ENCODE measurements at regions not wholly inside any gene's neighbourhood (a gene's known extent, or its start where the extent isn't known, plus 50 kb on each side); places are given as distances from the start of the nearest gene placed in this dataset.

- H3K4me1 Mint-ChIP-seq (ENCODE audit: low read depth, unreplicated experiment) = peaks cover 7% of the 10 kb centered on the region
Measured at GRCh38 chr2:142234741-142235140, 103.9 kb upstream of the LRP1B start.

DNA sequence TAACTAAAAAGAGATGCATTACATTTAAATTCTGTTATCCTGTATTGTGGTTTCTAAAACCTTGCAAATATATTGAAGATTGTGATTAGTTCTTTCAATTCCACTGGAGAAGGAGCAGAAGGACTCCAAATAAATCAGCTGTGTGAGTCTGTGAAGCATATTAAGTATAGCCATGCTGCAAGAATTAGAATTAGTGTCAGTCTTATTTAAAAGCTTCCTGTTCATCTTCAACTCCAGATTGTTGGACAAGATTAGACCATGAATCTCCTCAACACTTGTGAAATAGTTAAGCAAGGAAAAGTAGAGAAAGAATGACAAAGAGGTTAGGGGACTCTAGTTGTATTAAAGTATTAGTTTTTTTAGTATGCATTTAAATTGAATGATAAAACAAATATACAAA lies 92.5 kb upstream of the LRP1B start:
- Mint-ChIP-seq H3K9me3 (ENCODE audit: unreplicated experiment) (no peaks in the 10 kb centered on the region), H3K27ac (ENCODE audit: unreplicated experiment) (no peak overlapping the region), H3K4me1 (ENCODE audit: low read depth, unreplicated experiment) (peaks cover 1% of the 10 kb centered on the region), H3K4me3 (ENCODE audit: unreplicated experiment) (no peak overlapping the region), H3K27me3 (ENCODE audit: unreplicated experiment) (no peaks in the 10 kb centered on the region), H3K36me3 (ENCODE audit: unreplicated experiment) (no peaks in the 10 kb centered on the region)
- no peak for TF ChIP-seq CTCF (IDR thresholded peaks at IDR 0.05; ENCODE audit: partially characterized antibody, unreplicated experiment)
- no peak for DNase-seq

More at GRCh38 chr2:142234741-142235140, 103.9 kb upstream of the LRP1B start:
- no peaks in the 10 kb centered on the region for H3K27me3 Mint-ChIP-seq (ENCODE audit: unreplicated experiment)
- peak overlapping the region; percentile 19 for H3K27ac Mint-ChIP-seq (ENCODE audit: unreplicated experiment)
- no peak overlapping the region for H3K4me3 Mint-ChIP-seq (ENCODE audit: unreplicated experiment)
- H3K36me3 Mint-ChIP-seq (ENCODE audit: unreplicated experiment) = no peaks in the 10 kb centered on the region
- TF ChIP-seq CTCF (IDR thresholded peaks at IDR 0.05; ENCODE audit: partially characterized antibody, unreplicated experiment) = no peak
- no peaks in the 10 kb centered on the region for H3K9me3 Mint-ChIP-seq (ENCODE audit: unreplicated experiment)
- DNase-seq = no peak

GRCh38 chr2:142222715-142223114 lies 91.9 kb upstream of the LRP1B start:
- no peak for TF ChIP-seq CTCF (IDR thresholded peaks at IDR 0.05; ENCODE audit: partially characterized antibody, unreplicated experiment)
- Mint-ChIP-seq H3K4me3 (ENCODE audit: unreplicated experiment) (no peak overlapping the region), H3K4me1 (ENCODE audit: low read depth, unreplicated experiment) (peaks cover 1% of the 10 kb centered on the region), H3K9me3 (ENCODE audit: unreplicated experiment) (no peaks in the 10 kb centered on the region), H3K27ac (ENCODE audit: unreplicated experiment) (no peak overlapping the region), H3K36me3 (ENCODE audit: unreplicated experiment) (no peaks in the 10 kb centered on the region), H3K27me3 (ENCODE audit: unreplicated experiment) (no peaks in the 10 kb centered on the region)
- DNase-seq = no peak

DNA sequence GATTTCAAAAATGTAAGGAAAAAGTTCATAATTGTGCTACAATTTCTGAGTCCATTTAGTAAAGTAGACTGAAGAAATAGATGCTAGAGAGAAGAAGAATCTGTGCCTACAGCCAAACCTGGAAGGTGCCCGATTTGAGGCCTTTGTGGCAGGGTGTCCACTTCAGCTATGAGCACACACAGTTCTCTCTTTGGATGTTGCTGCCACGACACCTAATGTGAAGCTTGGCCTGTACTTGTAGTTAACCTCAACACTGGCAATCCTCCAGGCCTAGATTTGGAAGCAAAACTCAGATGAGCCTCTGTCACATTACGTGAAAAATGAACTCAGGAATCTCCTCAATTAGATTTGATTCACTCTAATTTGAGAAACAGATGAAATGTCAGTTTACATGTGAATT lies 90.1 kb upstream of the LRP1B start:
- no peak for TF ChIP-seq CTCF (IDR thresholded peaks at IDR 0.05; ENCODE audit: partially characterized antibody, unreplicated experiment)
- no peaks in the 10 kb centered on the region for H3K9me3 Mint-ChIP-seq (ENCODE audit: unreplicated experiment)
- DNase-seq = no peak

DNA sequence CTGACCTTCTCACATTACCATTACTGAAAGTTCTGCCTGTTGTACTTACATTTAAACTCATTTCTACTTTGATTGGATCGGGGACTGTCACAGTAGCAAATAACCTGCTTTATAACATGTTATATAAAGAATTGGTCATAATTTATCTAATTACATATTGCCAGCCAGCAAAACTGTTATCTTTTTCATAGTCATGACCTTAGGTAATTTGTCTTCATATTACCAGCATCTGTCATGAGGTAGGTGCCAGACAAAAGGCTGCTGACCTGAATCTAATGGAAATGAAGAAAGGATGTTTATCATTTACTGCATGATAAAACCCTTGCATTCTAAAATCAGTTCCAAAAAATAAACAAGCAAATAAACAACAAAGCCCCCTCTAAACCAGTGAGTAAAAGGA lies 89.4 kb upstream of the LRP1B start:
- Mint-ChIP-seq H3K27ac (ENCODE audit: unreplicated experiment) (no peak overlapping the region), H3K4me3 (ENCODE audit: unreplicated experiment) (no peak overlapping the region), H3K36me3 (ENCODE audit: unreplicated experiment) (no peaks in the 10 kb centered on the region), H3K27me3 (ENCODE audit: unreplicated experiment) (no peaks in the 10 kb centered on the region), H3K4me1 (ENCODE audit: low read depth, unreplicated experiment) (peaks cover 1% of the 10 kb centered on the region), H3K9me3 (ENCODE audit: unreplicated experiment) (no peaks in the 10 kb centered on the region)
- no peak for DNase-seq
- no peak for TF ChIP-seq CTCF (IDR thresholded peaks at IDR 0.05; ENCODE audit: partially characterized antibody, unreplicated experiment)

More for the DNA sequence above, 90.1 kb upstream of the LRP1B start:
- no peaks in the 10 kb centered on the region for H3K36me3 Mint-ChIP-seq (ENCODE audit: unreplicated experiment)
- H3K4me1 Mint-ChIP-seq (ENCODE audit: low read depth, unreplicated experiment) = peaks cover 1% of the 10 kb centered on the region
- H3K27me3 Mint-ChIP-seq (ENCODE audit: unreplicated experiment) = no peaks in the 10 kb centered on the region
- H3K4me3 Mint-ChIP-seq (ENCODE audit: unreplicated experiment) = no peak overlapping the region
- H3K27ac Mint-ChIP-seq (ENCODE audit: unreplicated experiment) = no peak overlapping the region
